GM10248 (cell line): ENCODE measurements at regions not wholly inside any gene's neighbourhood (a gene's known extent, or its start where the extent isn't known, plus 50 kb on each side); places are given as distances from the start of the nearest gene placed in this dataset.

Experiments used
- CTCF ChIA-PET: fragments of 300-600 bp; sonication (Branson Sonifier 250); formaldehyde crosslinking; extraction: SDS; loops from one replicate; lab custom pipeline; 2021; ENCODE audit warnings: antibody characterized with exemption; lab: Yijun Ruan, JAX
- POLR2A ChIA-PET: fragments of 350-650 bp; sonication (Branson Sonifier 250); formaldehyde crosslinking; extraction: SDS; loops from one replicate; lab custom pipeline; 2020; ENCODE audit warnings: antibody characterized with exemption; lab: Yijun Ruan, JAX
- DNase-seq: peaks from one replicate; pipeline ENCODE4 v3.0.0; 2012; ENCODE audit errors: extremely low spot score
- TF ChIP-seq, protein P1 (sequence below): IDR thresholded peaks from 2 replicates; pipeline ENCODE4 v1.5.1; 2012; ENCODE audit warnings: mild to moderate bottlenecking, low read depth; ENCODE audit errors: extremely low read depth, missing control alignments, control extremely low read depth

DNA sequence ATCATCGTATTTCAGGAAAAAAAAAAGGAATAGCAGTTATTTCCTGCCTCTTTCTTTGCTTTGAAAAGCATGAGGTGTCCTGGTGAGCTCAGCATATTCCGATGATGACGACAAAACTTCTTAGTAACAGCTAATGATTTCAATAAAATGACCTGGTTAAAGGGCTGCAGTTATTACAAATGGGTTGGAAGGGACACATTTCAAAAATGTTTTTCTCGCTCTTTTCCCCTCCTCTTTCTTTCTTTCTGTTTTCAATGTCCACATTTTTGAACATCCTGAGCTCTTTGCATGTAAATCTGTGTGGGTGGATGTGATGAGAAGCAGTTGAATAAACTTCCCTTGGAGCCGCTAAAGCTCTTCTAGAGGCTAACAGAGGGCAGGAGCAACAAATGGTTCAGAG, 186.8 kb upstream of the SLC27A6 start:
- TF ChIP-seq, protein P1, sequence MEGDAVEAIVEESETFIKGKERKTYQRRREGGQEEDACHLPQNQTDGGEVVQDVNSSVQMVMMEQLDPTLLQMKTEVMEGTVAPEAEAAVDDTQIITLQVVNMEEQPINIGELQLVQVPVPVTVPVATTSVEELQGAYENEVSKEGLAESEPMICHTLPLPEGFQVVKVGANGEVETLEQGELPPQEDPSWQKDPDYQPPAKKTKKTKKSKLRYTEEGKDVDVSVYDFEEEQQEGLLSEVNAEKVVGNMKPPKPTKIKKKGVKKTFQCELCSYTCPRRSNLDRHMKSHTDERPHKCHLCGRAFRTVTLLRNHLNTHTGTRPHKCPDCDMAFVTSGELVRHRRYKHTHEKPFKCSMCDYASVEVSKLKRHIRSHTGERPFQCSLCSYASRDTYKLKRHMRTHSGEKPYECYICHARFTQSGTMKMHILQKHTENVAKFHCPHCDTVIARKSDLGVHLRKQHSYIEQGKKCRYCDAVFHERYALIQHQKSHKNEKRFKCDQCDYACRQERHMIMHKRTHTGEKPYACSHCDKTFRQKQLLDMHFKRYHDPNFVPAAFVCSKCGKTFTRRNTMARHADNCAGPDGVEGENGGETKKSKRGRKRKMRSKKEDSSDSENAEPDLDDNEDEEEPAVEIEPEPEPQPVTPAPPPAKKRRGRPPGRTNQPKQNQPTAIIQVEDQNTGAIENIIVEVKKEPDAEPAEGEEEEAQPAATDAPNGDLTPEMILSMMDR = no peak
- DNase-seq = no peak
- POLR2A ChIA-PET = no interaction called here
- CTCF ChIA-PET = no interaction called here

DNA sequence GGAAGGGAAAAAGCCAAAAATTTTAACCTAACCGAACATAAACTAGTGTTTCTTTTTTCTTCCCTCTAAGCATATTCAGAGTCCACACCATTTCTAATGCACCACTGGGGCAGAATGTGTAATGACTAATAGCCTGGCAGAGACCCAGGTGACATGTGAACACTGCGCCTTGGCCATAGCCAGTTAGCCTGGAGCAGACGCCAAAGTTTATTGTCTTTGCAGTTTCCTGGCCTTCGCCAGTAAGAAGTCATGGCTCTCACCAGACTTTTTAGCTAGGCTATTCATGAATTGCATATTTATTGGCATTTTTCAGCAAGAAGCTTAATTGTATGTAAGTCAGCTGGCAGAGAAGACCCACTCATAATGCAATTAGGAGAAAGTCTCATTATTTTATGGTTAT, 182.8 kb upstream of the SLC27A6 start:
- TF ChIP-seq, protein P1 = no peak
- ChIA-PET CTCF (interaction anchor here (1.0 kb wide), 1 partner anchor 16 kb away, joined by 3 read pairs; no protein-coding TSS in a partner anchor), POLR2A (no interaction called here)
- DNase-seq = no peak

DNA sequence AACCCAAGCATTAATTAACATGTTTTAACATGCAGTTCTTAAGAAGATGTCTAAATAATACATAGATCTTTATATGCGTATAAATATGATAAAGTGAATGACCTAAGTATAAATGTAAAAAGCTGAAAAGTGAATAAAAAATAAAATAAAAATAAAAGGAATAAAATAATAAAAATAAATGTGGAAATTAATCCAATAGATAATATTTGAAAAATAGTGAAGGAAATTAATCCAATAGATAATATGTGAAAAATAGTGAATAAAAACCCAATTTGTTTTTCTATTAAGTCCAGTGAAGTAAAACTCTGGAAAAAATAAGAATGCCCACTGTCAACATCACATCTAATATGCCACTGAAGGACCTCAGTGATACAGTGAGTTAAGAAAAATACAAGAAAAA, 180.6 kb upstream of the SLC27A6 start:
- POLR2A ChIA-PET = no interaction called here
- TF ChIP-seq, protein P1 = no peak
- CTCF ChIA-PET = no interaction called here
- no peak for DNase-seq

DNA sequence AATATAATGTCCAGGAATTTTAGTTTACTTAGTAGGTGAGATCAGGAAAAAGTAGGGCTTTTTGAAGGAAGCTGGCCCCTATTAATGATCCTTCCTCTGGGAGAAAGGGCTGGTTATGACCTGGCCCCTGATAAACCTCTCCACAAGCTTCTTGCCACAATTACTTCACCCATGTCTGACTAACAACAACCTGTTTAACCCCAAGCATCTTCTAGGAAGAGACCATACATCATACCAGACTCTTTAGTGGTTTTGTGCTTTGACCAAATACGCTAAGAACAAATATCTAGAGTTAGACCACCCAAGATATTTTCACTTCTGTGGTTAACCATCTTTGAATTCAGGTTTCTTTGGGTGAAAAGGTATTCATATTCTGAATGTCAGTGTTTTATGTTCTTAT, 174.0 kb upstream of the SLC27A6 start:
- no peak for DNase-seq
- CTCF ChIA-PET = interaction anchor here (1.0 kb wide), 2 partner anchors 74 to 349 kb away, joined by 3 read pairs; no protein-coding TSS in a partner anchor
- TF ChIP-seq, protein P1 = no peak
- POLR2A ChIA-PET = no interaction called here

DNA sequence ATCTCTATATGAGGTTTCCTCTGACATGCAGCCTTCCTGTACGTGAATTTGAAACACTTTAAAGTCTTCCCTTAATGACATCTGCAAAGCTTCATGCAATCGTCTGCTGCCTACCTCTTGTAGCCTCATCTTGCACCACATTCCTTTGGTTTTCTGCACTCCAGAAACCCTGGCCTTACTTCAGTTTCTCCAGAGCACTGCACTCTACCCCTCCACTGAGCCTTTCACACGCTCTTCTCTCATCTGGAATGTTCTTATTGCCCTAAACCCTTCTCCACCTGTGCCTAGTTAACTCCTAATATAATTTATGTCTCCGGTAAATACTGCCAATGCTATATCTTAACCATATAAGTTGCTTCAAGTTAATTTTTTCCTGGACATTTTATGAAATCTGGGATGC, 168.8 kb upstream of the SLC27A6 start:
- TF ChIP-seq, protein P1 = no peak
- no peak for DNase-seq
- ChIA-PET CTCF (no interaction called here), POLR2A (no interaction called here)

DNA sequence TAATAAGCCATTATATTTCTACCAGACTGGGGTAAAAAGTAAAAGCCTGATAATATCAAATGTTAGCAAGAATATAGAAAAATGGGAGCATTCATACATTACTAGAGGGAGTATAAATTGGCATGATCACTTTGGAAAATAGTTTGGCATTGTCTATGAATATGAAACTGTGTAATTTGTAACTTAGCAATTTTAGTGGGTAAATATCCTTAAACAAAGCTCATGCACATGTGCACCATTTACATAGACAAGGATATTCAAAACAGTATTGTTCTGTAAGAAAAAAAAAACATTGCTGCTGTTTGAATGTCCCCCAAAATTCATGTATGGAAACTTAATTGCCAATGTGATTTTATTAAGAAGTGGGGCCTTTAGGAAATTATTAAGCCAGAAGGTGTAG, 166.4 kb upstream of the SLC27A6 start:
- TF ChIP-seq, protein P1 = no peak
- no peak for DNase-seq
- POLR2A ChIA-PET = no interaction called here
- CTCF ChIA-PET = no interaction called here

DNA sequence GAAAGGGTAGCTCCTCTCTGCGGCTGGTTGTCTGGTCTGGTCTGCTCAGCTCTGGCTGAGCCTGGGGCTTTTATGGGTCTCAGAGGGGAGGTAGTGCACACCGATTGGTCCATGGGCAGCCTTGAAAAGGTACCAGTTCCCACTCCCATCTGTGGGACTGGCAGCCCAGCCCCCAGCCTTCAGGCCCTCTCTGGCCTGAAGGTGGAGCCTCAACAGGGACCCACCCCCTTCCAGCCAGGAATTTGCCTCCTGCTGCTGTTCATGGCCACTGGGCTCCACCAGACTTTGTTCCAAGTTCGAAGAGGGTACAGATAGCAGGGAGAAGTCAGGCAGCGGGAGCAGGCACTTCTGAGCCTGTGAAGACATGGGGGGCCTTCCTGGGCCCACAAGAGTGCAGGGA, 165.3 kb upstream of the SLC27A6 start:
- CTCF ChIA-PET = no interaction called here
- DNase-seq = no peak
- TF ChIP-seq, protein P1 = no peak
- POLR2A ChIA-PET = no interaction called here
